GM21367 (cell line): ENCODE measurements at regions not wholly inside any gene's neighbourhood (a gene's known extent, or its start where the extent isn't known, plus 50 kb on each side); places are given as distances from the start of the nearest gene placed in this dataset.

Experiments used
- ATAC-seq: cut with Tn5 transposase; IDR thresholded peaks from one replicate; pipeline ENCODE4 v1.9.1; 2021; ENCODE audit not compliant: unreplicated experiment

DNA sequence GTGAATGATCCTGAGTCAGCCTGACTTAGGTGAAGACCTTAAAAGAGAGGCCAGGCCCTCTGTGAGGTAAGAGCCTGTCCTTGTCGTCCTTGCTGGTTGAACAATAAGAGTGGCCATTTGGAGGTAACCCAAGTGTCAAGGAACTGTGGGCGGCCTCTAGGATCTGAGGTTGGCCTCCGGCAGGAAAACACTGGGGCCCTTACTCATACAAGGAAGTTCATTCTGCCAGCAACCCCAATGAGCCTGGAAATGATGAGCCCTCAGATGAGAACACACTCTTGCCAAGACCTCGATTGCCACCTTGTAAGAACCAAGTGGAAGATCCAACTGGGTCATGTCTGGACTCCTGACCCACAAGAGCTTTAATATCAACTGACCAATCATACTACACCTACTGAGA lies 95.5 kb upstream of the LRATD1 start:
- ATAC-seq = no peak

DNA sequence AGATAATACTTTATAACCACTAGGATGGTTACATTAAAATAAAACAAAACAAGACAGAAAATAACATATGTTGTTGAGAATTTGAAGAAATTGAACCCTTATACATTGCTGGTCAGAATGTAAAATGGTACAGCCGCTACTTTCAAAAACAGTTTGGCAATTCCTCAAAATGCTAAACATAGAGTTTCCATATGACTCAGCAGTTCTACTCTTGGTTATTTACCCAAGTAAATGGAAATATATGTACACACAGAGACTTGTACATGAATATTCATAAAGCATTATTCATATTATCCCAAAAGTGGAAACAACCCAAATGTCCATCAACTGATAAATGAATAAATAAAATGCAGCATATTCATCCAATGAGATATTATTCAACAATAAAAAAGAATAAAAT lies 92.5 kb upstream of the LRATD1 start:
- no peak for ATAC-seq

DNA sequence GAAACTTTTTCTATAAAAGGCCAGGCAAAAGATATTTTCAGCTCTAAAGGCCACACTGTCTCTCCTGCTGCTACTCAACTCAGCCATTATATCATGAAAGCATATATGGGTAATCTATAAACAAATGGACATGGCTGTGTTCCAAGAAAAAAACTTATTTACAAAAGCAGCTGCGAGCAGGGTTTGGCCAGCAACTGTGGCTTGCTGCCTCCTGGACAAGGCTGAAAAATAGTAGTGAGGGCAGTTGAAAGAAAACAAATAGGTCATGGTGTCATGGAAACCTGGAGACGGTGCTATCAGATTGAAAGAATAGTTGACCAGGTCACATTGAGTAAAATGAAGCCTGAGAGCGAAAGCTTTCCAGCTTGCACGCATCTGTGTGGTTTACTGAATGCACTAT lies 89.2 kb upstream of the LRATD1 start:
- no peak for ATAC-seq

DNA sequence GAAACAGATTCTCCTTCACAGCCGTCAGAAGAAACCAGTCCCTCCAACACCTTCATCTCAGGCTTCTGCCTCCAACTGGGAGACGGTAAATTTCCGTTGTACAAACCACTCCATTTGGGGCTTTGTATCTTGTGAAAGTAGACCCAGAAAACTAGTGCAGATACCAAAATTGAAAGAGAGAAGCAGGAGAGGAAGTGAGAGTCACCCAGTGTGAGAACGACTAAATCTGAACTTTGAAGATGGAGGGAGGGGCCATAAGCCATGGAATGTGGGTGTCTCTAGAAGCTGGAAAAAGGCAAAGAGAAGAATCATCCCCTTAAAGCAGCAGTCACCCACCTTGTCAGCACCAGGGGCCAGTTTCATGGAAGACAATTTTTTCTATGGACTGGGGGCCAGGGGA lies 88.3 kb upstream of the LRATD1 start:
- ATAC-seq = no peak

DNA sequence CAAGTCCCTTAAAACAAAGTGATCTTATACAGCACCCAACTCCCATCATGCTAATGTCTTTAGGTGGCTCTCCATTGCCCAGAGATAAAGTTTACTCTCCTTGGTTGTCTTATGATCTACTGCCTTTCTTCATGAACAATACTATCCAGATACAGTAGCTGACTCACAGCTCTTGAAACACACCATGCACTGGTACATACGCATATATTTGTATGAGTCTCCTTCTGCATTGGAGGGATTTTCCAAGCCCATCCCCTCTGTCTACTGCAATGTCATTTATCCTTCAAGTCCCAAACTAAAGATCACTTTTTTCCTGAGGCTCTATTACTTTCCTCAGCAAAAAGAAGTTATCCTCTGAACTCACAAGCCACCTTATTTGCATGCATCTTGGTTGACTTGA lies 84.7 kb upstream of the LRATD1 start:
- ATAC-seq = no peak

DNA sequence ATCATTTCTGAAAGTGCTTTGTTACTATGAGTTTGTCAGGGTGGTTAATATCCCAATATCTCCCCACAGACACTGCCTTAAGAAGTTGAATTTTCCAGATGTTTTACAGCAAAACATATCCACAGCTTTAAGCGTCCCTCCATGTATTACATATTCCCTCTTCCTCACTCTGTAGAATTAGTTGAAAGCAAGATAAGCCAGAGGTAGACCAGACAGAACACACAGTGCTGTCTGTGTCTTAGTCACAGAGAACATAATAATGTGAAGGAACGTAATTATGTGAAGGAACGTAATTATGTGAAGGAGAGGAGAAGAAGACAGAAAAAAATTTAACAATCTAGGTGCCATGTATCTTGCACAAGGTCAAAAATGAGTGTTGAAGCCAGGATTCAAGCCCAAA lies 81.9 kb upstream of the LRATD1 start:
- no peak for ATAC-seq

DNA sequence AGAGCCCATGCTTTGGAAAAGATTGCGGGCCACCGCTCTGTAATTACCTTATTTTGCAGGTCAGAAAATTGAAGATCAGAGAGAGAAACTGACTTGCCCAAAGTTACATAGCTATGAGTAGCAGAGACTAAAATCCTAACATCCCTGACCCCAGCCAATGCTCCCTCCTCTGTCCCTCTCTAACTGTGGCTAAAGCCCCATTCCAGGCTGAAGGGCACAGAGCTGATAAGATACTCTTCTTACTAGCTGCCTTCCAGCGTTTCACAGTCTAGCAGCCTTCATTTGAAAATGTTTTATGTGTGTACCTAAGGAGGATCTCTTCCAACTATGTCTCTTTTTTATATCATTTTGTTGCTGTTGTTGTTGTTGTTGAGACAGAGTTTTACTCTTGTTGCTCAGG lies 81.4 kb upstream of the LRATD1 start:
- ATAC-seq = no peak

DNA sequence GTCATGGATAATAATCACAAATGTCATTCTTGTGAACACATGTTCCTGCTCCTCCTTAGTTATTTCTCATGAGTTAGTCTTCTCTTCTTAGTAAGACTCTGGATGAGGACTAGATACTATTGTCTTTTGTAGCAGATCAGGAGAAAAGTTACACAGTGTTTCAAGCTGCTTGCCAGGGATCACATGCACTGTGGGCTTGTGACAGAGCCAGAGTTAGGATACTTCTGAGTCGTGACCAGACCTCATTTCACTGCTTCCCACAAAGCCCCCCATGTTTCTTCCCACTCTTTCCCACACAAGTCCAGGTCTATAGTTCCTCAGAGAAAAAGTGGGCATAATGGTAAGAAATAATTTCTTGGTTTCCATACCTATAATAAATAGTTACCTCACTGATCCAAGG lies 80.2 kb upstream of the LRATD1 start:
- no peak for ATAC-seq

DNA sequence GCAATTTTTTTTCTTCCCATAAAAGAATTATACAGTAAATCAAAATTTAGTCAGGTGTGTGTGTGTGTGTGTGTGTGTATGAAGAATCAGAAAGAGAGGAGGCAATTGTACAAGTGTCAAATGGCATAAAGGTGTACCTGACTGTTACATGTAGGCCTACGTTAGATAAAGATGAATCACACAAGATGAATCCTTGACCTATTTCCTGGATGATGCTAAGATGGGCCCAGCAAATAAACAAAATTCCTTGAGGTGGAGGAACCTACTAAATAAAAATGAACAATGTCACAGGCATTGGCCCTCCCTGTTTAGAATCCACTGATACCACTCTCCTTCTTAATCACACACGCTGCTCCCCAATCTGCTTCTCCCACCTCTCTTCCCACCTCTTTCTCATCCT lies 79.7 kb upstream of the LRATD1 start:
- no peak for ATAC-seq

DNA sequence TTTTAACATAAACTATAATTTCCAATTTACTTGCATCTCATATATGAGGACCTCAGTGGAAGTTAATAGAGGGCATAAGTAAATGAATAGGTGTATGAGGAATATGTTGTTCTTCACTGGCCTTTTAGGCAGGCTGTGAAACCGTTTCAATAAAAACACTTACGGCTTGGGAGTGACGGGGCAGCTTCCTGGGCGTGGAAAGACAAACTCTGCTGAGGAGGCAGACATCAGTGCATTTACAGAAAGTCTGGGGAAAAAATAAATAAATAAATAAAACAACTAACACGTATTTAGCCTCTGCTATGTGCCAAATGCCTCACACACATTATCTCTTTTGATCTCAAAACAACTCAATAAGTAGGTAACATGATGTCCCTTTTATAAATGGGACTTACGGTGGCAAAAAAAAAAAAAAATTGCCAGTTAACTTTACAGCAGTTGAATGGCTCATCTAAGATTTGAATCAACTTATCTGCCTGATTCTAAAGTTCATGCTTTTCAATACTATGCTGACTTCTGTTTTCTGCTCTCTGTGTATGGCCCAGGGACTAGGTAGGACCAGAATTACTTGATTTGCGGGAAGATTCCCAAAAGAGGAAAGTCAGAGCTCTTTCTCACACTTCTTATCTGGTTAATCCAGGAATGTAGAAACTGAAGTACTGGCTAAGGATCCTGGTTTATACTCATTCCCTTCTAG lies 77.5 kb upstream of the LRATD1 start:
- no peak for ATAC-seq

DNA sequence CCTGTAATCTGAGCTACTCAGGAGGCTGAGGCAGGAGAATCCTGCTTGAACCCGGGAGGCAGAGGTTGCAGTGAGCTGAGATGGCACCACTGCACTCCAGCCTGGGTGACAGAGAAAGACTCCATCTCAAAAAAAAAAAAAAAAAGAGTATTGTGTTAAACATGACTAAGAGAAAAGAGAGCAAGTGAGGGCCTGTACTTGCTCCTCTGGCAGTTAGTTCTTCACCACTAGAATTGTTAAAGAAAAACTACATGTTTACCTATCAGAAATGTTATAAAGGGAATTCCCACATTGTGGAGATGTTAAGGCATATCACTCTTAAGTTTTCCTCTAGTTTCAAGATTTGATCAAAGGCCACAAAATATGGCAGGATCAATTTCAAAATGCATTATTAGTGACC lies 75.4 kb upstream of the LRATD1 start:
- no peak for ATAC-seq

DNA sequence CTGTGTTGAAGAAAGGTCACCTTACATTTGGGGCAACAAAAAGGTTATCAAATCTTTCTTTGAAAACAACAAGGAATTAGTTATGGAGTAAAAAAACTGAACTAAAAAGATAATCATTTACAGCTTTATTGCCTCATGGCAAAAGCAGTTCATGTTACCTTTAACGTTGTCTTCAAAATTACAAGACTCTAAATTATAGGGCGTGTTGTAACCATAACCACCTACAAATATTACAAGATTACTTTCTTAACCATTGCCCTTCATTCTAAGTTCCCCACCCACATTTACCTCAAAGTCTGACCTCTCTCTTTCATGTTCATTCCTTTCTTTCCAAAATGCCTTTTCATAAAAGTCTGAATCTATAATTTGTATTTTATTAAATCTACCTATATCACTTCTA lies 74.6 kb upstream of the LRATD1 start:
- ATAC-seq = no peak

DNA sequence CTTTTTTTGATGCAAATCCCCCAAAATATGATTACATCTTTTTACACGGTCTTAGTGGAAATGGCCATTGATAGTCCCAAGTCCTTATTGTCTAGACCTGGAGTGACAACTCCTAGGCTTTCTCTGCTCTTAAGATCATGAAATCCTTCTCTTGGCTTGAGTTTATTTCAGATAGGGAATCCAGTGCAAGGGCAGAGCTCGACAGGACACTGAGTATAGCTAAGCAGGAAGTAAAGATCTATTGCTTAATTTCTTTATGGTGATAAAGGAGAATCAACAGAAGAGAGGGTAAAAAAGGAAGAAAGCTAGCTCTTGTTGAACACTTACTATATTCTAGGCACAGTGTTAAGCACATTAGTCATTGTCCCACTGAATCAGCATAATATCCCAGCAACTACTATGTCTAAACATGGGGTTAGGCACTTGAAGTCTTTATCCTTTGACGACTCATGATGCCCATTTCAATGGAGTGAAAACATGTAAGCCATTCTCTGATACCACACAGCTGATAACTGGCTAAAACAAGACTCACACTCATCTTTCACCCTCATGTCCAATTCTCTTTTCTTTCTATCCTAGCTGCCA lies 74.1 kb upstream of the LRATD1 start:
- ATAC-seq = no peak

DNA sequence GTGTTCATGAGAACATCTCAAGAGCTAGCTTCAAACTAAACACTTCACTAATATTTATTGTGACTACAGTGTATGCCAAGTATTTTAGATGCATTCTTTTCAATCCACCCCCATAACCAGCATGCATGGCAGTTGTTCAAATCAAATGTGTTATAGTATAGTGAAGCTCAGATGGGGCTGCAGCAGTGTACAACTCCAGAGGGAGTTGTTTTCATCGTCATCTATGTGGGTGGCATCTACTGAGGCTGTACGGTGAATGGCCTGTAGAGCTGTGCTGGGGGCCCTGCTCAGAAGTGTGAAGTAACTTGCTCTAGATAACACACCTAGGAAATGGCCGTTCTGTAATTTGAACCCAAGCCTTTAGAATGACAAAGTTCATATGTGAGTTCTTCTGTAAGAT lies 71.8 kb upstream of the LRATD1 start:
- no peak for ATAC-seq

DNA sequence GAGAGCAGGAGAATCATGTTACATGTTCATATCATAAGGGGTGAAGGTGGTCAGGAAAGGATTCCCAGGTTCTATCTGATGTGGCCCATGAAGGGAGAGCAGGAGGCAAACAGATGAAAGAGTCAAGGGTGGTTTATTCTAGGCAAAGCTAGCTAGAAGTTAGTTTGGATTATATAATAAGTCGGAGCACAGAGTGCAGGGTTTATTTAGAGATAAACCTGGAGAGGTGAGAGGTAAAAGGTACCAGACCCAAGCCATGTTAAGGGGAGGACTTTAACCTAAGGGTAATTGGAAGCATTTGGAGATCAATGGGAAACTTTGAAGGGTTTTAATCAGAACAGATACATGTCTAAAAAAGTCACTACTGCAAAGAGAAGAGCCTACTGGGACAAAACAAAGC lies 69.2 kb upstream of the LRATD1 start:
- no peak for ATAC-seq

DNA sequence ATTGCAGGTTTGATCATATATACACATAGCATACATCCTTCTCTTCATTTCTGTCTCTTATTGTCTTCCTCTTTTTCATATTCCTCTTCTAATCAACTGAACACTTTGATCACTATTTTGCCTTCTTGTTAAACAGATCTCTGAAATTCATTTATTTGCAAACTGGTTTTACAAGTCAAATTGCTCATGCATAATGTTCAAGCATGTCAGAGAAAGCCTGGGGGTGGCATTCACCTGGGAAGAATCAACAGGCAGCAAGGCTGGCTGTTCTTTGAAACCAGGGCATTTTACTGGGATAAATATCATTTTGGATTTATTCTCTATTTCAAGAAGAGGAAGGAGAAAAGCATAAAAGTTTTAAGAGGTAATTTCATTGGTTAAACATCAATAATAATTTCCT lies 66.9 kb upstream of the LRATD1 start:
- ATAC-seq = no peak

DNA sequence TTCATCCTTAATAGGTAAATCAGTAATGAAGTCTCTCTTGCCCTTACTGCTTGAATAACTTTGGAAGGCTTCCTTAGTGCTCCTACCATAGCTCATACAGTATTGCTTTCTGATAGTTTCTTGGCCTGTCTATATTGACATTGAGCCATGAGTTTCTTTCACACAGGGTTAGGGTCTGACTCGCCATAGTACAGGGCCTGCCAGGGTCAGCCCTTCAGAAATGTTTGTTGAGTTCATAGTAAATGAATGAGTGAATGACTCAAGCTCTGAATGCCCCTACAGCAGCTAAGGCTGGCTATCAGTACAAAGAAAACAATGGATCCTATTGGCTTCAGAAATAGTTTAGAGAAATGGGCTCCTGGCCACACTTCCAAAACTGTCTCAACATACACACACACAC lies 65.0 kb upstream of the LRATD1 start:
- no peak for ATAC-seq

DNA sequence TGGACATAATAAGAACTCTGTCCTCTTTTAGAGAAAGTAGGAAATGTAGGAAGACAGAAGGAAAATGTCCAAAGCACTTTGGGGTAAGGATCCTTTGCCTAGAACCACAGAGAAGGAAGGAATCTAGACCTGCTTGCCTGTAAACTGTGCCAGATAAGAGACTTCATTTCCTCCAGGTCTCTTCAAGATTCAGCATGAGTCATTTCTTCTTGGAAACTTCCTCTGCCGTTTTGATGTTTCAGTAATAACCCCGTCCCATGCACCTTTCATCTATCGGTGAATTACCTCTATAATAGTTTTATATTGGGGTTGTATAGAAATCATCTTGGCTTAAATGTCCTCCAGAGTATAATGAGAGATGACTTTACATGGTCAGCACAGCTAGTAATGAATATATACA lies 63.2 kb upstream of the LRATD1 start:
- ATAC-seq = no peak

DNA sequence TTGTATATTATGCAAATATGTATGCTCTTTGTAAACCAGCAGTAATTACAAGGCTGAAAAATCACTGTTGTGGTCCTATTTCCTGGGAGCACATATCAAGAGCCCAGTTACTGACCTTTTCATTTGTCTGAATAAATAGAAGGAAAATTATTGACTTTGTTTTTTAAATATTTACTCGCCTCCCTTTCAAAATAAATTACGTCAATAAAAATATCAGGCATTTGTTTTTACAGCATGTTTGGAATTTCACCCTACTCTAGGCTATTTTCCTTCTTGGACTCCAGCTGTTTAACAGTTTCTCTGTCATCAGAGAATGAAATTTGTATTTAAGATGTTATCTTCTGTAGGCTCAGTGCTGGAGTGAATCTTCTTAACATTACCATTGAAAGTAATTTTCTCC lies 59.9 kb upstream of the LRATD1 start:
- ATAC-seq = no peak

DNA sequence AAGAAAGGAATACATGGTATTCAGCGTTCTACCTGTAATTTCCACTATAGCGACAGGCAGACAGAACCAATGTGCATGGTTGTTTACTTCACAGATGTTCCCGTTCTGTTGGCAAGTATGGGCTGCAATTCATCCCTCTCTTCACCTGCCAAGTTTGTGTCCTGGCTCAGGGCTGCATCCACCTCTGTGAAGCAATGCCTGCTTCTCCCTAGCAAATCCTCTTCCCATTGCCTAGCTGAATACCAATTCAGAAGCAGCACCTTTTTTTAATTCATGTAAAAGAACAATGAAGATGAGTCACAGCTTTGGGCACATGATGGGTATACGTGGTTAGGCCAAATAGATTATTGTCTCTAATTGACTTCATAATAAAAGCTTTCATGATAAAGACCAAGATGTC lies 54.7 kb upstream of the LRATD1 start:
- ATAC-seq = no peak
